Heart left ventricle (tissue), 16 donors: ENCODE measurements at regions not wholly inside any gene's neighbourhood (a gene's known extent, or its start where the extent isn't known, plus 50 kb on each side); places are given as distances from the start of the nearest gene placed in this dataset.

Source experiments
- ATAC-seq, 4 donors: fragments of 200-7000 bp; cut with Tn5 transposase; one replicate each; pipeline ENCODE4 v1.9.1; 2020 to 2022; ENCODE audit warnings: moderate library complexity in 4 of 4, mild to moderate bottlenecking in 3 of 4, moderate number of reproducible peaks in 1 of 4
- DNase-seq, 5 donors: peaks; one replicate each; pipeline ENCODE4 v3.0.0-alpha.2; 2020
- H3K27ac ChIP-seq, 12 donors: fragments of 200-600 bp; sonication (generic) in 4 of 12; one replicate each; pipeline versions ENCODE4 v1.5.0 to v1.8.0; 2016 to 2022; ENCODE audit warnings: mild to moderate bottlenecking in 2 of 12
- H3K27me3 ChIP-seq, 9 donors: fragments of 200-600 bp; sonication (generic) in 2 of 9; one replicate each; pipeline versions ENCODE4 v1.5.1 to v1.8.0; 2016 to 2022; ENCODE audit warnings: mild to moderate bottlenecking in 3 of 9
- H3K36me3 ChIP-seq, 9 donors: fragments of 200-600 bp; sonication (generic) in 2 of 9; one replicate each; pipeline versions ENCODE4 v1.5.0 to v1.8.0; 2018 to 2022; ENCODE audit warnings: mild to moderate bottlenecking in 2 of 9
- H3K4me1 ChIP-seq, 12 donors: fragments of 200-600 bp; sonication (generic) in 4 of 12; one replicate each; pipeline versions ENCODE4 v1.5.0 to v1.8.0; 2016 to 2022; ENCODE audit warnings: mild to moderate bottlenecking in 3 of 12
- H3K4me3 ChIP-seq, 12 donors: fragments of 200-600 bp; sonication (generic) in 4 of 12; one replicate each; pipeline versions ENCODE4 v1.5.0 to v1.8.0; 2017 to 2022; ENCODE audit warnings: mild to moderate bottlenecking in 9 of 12, moderate library complexity in 4 of 12
- H3K9me3 ChIP-seq, 12 donors: fragments of 200-600 bp; sonication (generic) in 4 of 12; one replicate each; pipeline versions ENCODE4 v1.5.0 to v1.8.0; 2016 to 2022; ENCODE audit warnings: mild to moderate bottlenecking in 1 of 12
- POLR2A ChIP-seq, 2 donors: fragments of 450-650 bp; IDR thresholded peaks; one replicate each; pipeline ENCODE4 v1.6.1; 2017; ENCODE audit warnings: antibody characterized with exemption in 2 of 2, mild to moderate bottlenecking in 2 of 2, moderate library complexity in 2 of 2
- WGBS, 4 donors: extraction: QIAGEN DNeasy Blood & Tissue Kit in 2 of 4; methylation state at CpG; one replicate each; pipeline versions ENCODE4 v1.1.5 to v1.1.7; 2013 to 2018; 5-methylcytosine and 5-hydroxymethylcytosine counted together
- intact Hi-C, 10 donors: fragments of 100-400 bp; cut with DNase I; formaldehyde crosslinking; loops; one replicate each; pipeline versions ENCODE4 v1.11.1 to v1.14.2; 2022
- TF ChIP-seq, protein P1 (sequence below), 12 donors: fragments of 200-600 bp; sonication (generic) in 4 of 12; IDR thresholded peaks; one replicate each; pipeline versions ENCODE4 v1.5.0 to v1.8.0; 2018 to 2022; ENCODE audit warnings: antibody characterized with exemption in 12 of 12, mild to moderate bottlenecking in 5 of 12
- donor health status: ischemic (EF 13 %, LVEDD 7.1; RV severe dilation, severe dysfunction).
- donor health status: healthy with polysubstance abuse.
- donor health status: DM: no; HTN: yes; CAD: no.
- donor health status: DM: no; HTN: no; CAD: no.
- donor health status: ischemic (EF 25% LVEDD 6.9; RV normal size, moderate dysfunction).
- donor health status: ischemic (EF 25% LVEDD 5.7; RV mildly dilated, moderate dysfunction).
- donor health status: healthy.
- donor health status: DM: yes; HTN: yes; CAD: no.
- donor health status: ischemic (EF 35%, LVEDD 5.7; RV mildly dilated, moderate dysfunction).
- donor health status: nonischemic (EF 11% LVEDD 7.7; RV severe dilation, severe dysfunction).
- donor health status: DM: yes; HTN: yes; CAD: no.
- donor health status: PGD.
- donor health status: ischemic (EF 29% LVEDD 5.4; RV normal size, mild dysfunction).
- donor health status: nonischemic (EF 23%, LVEDD 6.1; RV moderate dilation, normal function).

GRCh38 chr20:17857639-17858449 lies 110.8 kb downstream of the SNX5 start:
- ATAC-seq (no peak), DNase-seq (no peak)
- intact Hi-C loops: no loop called here
- Histone ChIP-seq H3K4me1 (peaks cover 0 to 17% (median 9%) of the 10 kb centered on the region in 12 donors), H3K36me3 (no peaks in the 10 kb centered on the region), H3K27ac (no peak overlapping the region), H3K9me3 (no peaks in the 10 kb centered on the region), H3K4me3 (no peak overlapping the region), H3K27me3 (no peaks in the 10 kb centered on the region)
- TF ChIP-seq, protein P1, sequence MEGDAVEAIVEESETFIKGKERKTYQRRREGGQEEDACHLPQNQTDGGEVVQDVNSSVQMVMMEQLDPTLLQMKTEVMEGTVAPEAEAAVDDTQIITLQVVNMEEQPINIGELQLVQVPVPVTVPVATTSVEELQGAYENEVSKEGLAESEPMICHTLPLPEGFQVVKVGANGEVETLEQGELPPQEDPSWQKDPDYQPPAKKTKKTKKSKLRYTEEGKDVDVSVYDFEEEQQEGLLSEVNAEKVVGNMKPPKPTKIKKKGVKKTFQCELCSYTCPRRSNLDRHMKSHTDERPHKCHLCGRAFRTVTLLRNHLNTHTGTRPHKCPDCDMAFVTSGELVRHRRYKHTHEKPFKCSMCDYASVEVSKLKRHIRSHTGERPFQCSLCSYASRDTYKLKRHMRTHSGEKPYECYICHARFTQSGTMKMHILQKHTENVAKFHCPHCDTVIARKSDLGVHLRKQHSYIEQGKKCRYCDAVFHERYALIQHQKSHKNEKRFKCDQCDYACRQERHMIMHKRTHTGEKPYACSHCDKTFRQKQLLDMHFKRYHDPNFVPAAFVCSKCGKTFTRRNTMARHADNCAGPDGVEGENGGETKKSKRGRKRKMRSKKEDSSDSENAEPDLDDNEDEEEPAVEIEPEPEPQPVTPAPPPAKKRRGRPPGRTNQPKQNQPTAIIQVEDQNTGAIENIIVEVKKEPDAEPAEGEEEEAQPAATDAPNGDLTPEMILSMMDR (IDR thresholded peaks at IDR 0.05): no peak
- no peak for TF ChIP-seq POLR2A (IDR thresholded peaks at IDR 0.05)
- 91 to 99% (median 97%) methylated on average over 4 of the region's 4 CpGs for WGBS, 4 donors

- intact Hi-C loops: no loop called here
- no peaks in the 10 kb centered on the region for H3K27me3 ChIP-seq
- 93 to 99% (median 96%) methylated on average over 5 of the region's 5 CpGs for WGBS, 4 donors
- DNase-seq: no peak
- no peak for ATAC-seq
- no peak overlapping the region for H3K4me3 ChIP-seq
- TF ChIP-seq POLR2A (IDR thresholded peaks at IDR 0.05): no peak
- TF ChIP-seq, protein P1 (IDR thresholded peaks at IDR 0.05): no peak
- no peaks in the 10 kb centered on the region for H3K36me3 ChIP-seq
- no peaks in the 10 kb centered on the region for H3K9me3 ChIP-seq
- no peak overlapping the region for H3K27ac ChIP-seq
- H3K4me1 ChIP-seq: peaks cover 0 to 16% (median 8%) of the 10 kb centered on the region in 12 donors
These were observed 111.6 kb downstream of the SNX5 start for GRCh38 chr20:17856837-17857605.

- TF ChIP-seq POLR2A (IDR thresholded peaks at IDR 0.05): no peak
- TF ChIP-seq, protein P1 (IDR thresholded peaks at IDR 0.05): no peak
- no peak overlapping the region for H3K27ac ChIP-seq
- no peak for ATAC-seq
- no peaks in the 10 kb centered on the region for H3K9me3 ChIP-seq
- H3K4me3 ChIP-seq: no peak overlapping the region
- no peaks in the 10 kb centered on the region for H3K27me3 ChIP-seq
- H3K4me1 ChIP-seq: peaks cover 0 to 16% (median 8%) of the 10 kb centered on the region in 12 donors
- H3K36me3 ChIP-seq: no peaks in the 10 kb centered on the region
- 39 to 55% (median 43%) methylated on average over 3 of the region's 3 CpGs for WGBS, 4 donors
- DNase-seq: peak in 1 of 5 donors; percentile 55
- intact Hi-C loops: no loop called here
These were observed 112.5 kb downstream of the SNX5 start for GRCh38 chr20:17856024-17856564.
